GM20000 (cell line): ENCODE measurements at regions not wholly inside any gene's neighbourhood (a gene's known extent, or its start where the extent isn't known, plus 50 kb on each side); places are given as distances from the start of the nearest gene placed in this dataset.

ENCODE experiments used
- DNase-seq: peaks from one replicate; pipeline ENCODE4 v3.0.0; 2012; ENCODE audit warnings: low spot score
- TF ChIP-seq, protein P1 (sequence below): IDR thresholded peaks from 2 replicates; pipeline ENCODE4 v1.5.1; 2012; ENCODE audit warnings: mild to moderate bottlenecking, control low read depth; ENCODE audit errors: extremely low read depth, missing control alignments

DNA sequence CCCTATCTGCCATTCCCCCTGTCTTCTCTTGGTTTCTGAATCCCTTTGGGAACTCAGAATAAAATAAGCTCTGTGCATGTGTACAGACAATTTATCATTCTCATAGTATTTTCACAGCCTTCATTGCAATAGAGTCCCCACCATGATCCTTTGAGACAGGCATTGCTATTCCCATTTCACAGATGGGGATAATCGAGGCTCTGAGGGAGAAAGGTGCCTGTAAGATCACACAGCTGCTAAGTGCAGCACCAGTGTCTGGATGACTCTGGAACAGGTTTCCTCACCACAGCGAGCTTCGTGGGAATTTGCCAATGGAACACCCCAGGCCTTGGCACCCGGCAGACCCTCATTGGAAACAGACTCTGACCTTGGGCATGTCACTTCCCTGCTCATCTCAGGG lies 293.6 kb downstream of the NSG2 start:
- no peak for DNase-seq
- TF ChIP-seq, protein P1, sequence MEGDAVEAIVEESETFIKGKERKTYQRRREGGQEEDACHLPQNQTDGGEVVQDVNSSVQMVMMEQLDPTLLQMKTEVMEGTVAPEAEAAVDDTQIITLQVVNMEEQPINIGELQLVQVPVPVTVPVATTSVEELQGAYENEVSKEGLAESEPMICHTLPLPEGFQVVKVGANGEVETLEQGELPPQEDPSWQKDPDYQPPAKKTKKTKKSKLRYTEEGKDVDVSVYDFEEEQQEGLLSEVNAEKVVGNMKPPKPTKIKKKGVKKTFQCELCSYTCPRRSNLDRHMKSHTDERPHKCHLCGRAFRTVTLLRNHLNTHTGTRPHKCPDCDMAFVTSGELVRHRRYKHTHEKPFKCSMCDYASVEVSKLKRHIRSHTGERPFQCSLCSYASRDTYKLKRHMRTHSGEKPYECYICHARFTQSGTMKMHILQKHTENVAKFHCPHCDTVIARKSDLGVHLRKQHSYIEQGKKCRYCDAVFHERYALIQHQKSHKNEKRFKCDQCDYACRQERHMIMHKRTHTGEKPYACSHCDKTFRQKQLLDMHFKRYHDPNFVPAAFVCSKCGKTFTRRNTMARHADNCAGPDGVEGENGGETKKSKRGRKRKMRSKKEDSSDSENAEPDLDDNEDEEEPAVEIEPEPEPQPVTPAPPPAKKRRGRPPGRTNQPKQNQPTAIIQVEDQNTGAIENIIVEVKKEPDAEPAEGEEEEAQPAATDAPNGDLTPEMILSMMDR: no peak

DNA sequence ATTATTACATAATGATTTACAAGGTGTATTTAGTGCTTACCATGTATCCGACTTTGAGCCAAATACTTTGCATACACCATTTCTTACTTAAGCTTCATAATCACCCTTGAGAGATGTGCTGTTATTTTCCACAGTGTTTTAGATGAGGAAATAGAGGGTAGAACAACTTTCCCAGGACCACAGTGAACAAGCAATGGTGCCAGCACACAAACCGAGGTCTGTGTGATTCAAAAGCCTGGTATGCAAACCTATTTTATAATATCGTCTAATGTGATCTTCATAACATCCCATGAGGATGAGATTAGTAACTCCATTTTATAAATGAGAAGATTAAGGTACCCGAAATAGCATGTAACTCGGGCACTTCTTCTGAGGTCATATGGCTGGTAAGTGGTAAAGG lies 294.7 kb downstream of the NSG2 start:
- TF ChIP-seq, protein P1: no peak
- no peak for DNase-seq

DNA sequence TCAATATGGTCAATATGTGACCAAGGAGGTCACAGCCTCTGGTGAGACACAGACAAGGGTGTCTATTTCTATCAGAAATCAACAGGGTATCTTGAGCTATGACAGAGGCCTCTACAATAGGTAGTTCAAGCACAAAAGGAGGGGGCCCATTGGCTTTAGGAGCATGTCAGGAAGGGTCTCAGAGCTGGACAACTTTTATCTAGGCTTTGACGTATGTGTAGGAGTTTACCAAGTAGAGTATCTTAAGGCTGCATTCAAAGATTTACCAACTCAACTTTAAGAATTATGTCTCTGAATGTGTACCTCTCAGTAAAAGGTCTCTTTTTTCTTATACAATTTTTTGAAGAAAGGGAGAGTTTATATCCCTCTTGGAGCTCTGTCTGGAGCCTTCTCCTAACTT lies 297.2 kb downstream of the NSG2 start:
- DNase-seq: no peak
- TF ChIP-seq, protein P1: no peak

DNA sequence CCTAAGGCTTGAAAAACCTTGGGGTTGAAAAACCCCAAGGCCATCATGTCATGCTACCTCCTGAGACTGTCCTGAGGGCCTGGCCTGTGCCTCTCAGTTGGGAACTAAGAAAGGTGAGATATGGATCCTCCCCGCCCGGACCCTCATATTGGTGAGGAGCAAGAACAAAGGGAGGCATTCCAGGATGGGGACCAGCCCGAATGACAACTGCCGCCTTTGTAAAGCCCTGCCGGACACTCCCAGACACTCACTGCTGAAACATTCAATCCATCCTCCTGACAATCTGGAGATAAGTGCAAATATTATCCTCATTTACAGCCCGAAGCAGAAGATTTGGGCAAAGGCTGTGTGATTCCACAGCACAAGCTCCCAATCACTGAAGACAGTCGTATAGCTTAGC lies 298.3 kb downstream of the NSG2 start:
- TF ChIP-seq, protein P1: no peak
- no peak for DNase-seq

DNA sequence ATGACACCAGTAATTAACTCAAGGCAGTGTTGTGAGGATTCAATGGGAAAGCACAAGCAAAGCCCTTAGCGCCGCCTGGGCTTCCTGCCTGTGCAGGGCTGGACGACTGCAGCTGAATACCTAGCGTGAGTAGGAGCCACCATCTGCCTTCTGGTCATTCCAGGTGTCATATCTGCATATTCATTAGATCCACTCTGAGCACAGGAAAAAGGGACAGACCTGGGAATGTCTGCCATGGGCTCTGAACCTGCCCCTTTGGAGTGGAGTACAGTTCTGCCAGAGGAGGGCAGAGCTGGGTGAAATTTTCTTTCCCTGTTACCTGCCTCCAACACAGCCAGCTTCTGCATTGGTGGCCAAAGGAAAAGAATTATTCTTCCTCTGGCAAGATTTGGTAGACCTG lies 298.8 kb downstream of the NSG2 start:
- TF ChIP-seq, protein P1: no peak
- no peak for DNase-seq

DNA sequence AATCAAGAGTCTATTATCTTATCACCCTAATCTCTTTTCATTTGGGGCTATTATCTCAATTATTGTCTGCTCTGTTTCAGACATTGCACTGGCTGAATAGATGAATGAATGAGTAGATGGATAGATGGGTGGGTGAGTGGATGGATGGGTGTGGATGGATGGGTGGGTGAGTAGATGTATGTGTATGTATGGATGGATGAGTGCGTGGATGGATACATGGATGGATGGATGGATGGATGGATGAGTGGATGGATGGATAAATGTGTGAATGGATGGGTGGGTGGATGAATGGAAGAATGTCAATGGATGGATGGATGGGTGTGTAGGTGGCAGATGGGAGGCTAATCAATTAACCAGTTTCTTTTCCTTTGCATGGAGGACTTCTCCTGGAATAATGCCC lies 301.7 kb downstream of the NSG2 start:
- no peak for DNase-seq
- TF ChIP-seq, protein P1: no peak

DNA sequence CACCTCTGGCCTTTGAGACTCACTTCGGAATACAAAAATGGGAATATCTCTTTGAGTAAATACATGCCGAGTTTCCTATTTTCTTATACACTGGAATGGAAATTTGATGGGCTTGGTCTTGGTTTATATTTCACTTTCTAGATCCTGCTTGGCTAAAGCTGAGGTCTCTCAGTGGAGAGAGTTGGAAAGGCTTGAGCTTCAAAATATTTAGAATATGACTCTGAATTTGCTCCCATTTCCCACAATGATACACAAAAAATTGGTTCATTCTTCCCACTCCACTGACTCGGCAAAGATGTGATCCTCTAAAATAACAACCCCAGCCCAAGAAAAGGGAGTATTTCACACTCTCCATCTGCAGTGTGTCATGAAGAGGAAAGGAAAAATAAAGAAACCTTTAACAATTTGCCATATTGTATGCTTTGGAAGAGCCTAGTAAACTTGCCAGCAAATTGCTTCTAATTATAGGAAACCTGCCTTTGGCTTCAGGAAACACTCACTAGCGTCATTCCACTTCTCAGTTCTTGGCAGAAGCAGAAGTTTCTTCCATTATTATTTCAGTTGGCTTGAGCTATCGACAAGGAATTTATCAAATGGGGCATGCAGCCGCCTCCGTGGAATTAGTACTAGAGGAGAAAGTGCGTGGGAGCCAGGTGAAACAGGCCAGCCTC lies 302.9 kb downstream of the NSG2 start:
- TF ChIP-seq, protein P1: no peak
- DNase-seq: no peak
